ENCODE measurements at regions not wholly inside any gene's neighbourhood (a gene's known extent, or its start where the extent isn't known, plus 50 kb on each side); places are given as distances from the start of the nearest gene placed in this dataset.

DNA sequence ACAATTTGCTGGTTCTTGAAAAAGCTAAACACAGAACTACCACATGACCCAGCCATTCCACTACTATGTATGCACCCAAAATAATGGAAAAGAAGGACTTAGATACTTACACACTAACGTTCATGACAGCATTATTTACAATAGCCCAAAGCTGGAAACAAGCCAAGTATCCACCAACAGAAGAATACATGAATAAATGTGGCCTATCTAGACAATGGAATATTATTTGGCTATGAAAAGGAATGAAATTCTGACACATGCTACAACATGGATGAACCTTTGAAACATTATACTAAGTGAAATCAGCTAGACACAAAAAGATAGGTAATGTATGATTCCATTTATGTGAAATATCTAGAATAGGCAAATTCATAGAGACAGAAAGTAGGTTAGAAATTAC is 67.4 kb upstream of the EXOC4 start:
- DNase-seq (ENCODE audit: low spot score) = no peak
- TF ChIP-seq CTCF (conservative IDR thresholded peaks at IDR 0.05; ENCODE audit: low read depth) = no peak
- no peak overlapping the region for H3K27ac ChIP-seq
- ChIA-PET POLR2A (ENCODE audit: low non-redundant PET) (no interaction called here), CTCF (no interaction called here)

DNA sequence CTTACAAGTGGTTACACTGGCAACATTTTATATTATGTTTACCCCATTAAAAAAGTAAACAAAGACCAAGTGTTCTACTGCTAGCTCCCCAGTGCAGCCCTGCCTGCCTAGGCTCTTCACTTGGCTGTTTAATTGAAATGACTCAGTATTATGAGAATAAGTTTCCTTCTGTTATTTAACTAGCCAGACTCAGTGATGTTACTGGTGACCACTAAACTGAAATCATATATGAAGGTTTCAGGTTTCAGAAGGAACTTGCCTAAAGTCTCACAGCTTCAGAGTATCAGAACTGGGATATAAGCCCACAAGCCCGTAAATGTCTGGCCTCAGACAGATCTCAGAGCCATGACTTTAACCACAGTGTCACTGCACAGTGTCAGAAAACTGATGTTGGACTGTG is 66.8 kb upstream of the EXOC4 start:
- CTCF ChIA-PET = no interaction called here
- no peak for TF ChIP-seq CTCF (conservative IDR thresholded peaks at IDR 0.05; ENCODE audit: low read depth)
- no peak overlapping the region for H3K27ac ChIP-seq
- POLR2A ChIA-PET (ENCODE audit: low non-redundant PET) = no interaction called here
- no peak for DNase-seq (ENCODE audit: low spot score)

DNA sequence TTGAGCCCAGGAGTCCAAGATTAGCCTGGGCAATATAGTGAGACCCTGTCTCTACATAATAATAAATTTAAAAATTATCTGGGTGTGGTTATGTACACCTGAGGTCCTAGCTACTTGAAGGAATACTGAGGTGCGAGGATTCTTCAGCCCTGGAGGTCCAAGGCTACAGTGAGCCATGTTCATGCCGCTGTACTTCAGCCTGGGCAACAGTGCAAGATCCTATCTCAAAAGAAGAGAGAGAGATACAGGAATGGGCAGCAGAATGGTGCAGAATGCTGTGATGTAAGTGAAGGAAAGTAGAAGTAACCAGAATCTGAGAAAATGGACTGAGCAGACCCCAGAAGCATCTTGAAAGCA is 62.7 kb upstream of the EXOC4 start:
- no peak for DNase-seq (ENCODE audit: low spot score)
- POLR2A ChIA-PET (ENCODE audit: low non-redundant PET) = no interaction called here
- CTCF ChIA-PET = interaction anchor here (0.7 kb wide), 1 partner anchor 664 kb away, joined by 5 read pairs; no protein-coding TSS in a partner anchor
- no peak for TF ChIP-seq CTCF (conservative IDR thresholded peaks at IDR 0.05; ENCODE audit: low read depth)
- no peak overlapping the region for H3K27ac ChIP-seq

DNA sequence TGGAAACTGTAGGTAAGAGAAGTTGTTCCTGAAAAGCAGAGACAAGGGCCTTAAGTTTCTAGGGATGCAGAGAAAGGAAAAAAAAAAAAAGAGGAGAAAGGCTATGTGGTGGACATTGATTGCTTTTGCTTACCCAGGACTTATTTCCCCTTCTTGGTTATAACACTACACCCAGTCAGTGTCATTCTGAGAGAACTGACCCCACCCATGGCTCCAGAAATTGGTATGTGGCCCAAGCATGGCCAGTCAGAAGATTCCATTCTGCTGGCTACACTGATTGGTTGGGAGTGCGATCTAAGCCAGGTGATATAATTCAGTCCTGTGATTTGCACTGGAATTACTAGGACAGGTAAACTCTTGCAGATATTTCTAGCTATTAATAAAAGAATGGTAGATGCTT is 62.2 kb upstream of the EXOC4 start:
- CTCF ChIA-PET = interaction anchor here (0.7 kb wide), 1 partner anchor 664 kb away, joined by 5 read pairs; no protein-coding TSS in a partner anchor
- no peak overlapping the region for H3K27ac ChIP-seq
- no peak for TF ChIP-seq CTCF (conservative IDR thresholded peaks at IDR 0.05; ENCODE audit: low read depth)
- DNase-seq (ENCODE audit: low spot score) = no peak
- POLR2A ChIA-PET (ENCODE audit: low non-redundant PET) = no interaction called here

DNA sequence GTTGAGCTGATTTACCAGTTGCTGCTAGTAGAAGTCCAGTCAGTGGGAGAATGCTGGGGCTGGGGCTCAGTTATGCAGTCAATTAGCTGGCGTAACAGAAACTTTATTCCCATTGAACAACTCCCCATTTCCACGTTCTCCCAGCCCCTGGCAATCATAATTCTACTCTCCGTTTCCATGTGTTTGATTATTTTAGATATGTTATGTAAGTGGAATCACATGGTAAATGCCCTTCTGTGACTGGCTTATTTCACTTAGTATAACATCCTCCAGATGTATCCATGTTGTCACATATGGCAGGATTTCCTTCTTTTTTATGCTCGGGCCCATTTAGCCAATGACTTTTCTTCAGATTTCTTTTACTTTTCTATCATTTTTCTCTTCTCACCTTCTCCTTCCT is 61.1 kb upstream of the EXOC4 start:
- DNase-seq (ENCODE audit: low spot score) = no peak
- CTCF ChIA-PET = interaction anchor here (0.6 to 0.7 kb wide), 2 partner anchors 29 to 1628 kb away, joined by 3 read pairs; no protein-coding TSS in a partner anchor
- no peak overlapping the region for H3K27ac ChIP-seq
- POLR2A ChIA-PET (ENCODE audit: low non-redundant PET) = no interaction called here
- no peak for TF ChIP-seq CTCF (conservative IDR thresholded peaks at IDR 0.05; ENCODE audit: low read depth)

DNA sequence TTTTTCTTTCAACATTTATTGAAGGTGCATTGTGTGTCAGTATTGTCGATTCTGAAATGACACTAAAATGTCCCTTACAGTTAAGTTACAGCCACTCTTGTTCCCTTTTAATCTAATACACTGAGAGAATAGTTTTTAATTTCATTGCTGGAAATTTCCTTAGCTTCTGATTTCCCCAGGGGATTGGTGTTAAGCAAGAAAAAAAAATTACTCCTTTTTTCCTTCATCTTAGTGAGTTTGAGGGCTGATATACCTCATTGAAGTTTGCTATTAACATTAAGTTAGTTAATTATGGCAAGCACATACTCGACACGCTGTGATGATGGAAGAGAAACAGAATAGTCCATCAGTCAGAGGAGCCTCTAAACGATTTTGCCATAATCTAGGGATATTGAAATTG is 57.0 kb upstream of the EXOC4 start:
- no peak for TF ChIP-seq CTCF (conservative IDR thresholded peaks at IDR 0.05; ENCODE audit: low read depth)
- H3K27ac ChIP-seq = no peak overlapping the region
- ChIA-PET POLR2A (ENCODE audit: low non-redundant PET) (no interaction called here), CTCF (interaction anchor here (0.6 kb wide), 1 partner anchor 13 kb away, joined by 3 read pairs; no protein-coding TSS in a partner anchor)
- no peak for DNase-seq (ENCODE audit: low spot score)
